HG02678 (cell line): ENCODE measurements at regions not wholly inside any gene's neighbourhood (a gene's known extent, or its start where the extent isn't known, plus 50 kb on each side); places are given as distances from the start of the nearest gene placed in this dataset.
"Not testable (repeated sequence)": the region's sequence is repeated elsewhere in the genome, so short reads cannot be mapped to it uniquely, and the experiment has no call there.

Source experiments
- ATAC-seq: cut with Tn5 transposase; IDR thresholded peaks from one replicate; pipeline ENCODE4 v1.9.1; 2021; ENCODE audit warnings: mild to moderate bottlenecking, moderate library complexity; ENCODE audit not compliant: unreplicated experiment

DNA sequence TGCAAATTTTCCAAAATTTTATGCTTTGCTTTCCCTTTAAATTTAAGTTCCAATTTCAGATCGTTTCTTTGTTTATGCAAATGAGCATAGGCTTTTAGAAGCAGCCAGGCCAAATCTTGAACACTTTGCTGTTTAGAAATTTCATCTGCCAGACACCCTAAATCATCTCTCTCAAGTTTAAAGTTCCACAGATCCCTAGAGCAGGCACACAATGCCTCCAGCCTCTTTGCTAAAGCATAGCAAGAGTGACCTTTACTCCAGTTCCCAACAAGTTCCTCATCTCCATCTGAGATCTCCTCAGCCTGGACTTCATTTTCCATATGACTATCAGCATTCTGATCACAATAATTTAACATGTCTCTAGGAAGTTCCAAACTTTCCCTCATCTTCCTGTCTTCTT is 254.5 kb downstream of the DLL1 start:
- ATAC-seq = not testable (repeated sequence)

DNA sequence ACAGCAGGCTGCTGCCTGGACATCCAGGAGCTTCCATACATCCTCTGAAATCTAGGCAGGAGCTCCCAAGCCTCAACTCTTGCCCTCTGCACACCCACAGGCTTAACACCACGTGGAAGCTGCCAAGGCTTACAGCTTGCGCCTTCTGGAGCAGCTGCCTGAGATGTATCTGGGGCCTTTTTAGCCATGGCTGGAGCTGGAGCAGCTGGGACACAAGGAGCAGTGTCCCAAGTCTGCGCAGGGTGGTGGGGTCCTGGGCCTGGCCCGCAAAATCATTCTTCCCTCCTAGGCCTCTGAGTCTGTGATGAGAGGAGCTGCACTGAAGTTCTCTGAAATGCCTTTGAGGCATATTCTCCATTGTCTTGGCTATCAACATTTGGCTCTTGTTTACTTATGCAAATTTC is 255.0 kb downstream of the DLL1 start:
- no peak for ATAC-seq

DNA sequence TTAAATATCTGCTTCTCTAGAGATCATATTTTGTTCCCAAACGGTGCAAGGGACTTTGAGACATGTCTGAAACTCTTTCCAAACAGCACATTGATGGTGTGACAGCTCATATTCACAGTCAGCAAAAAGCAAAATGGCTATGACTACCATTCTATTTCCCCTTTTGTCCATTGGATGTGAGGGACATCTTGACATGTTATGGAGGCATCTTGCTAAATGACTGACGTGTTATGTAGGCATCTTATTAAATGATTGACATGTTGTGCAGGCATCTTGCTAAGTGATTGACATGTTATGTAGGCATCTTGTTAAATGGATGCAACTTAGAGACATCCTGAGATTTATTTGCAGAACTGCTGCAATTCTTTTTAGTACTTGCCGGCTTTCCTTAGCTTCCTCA is 255.8 kb downstream of the DLL1 start:
- no peak for ATAC-seq

DNA sequence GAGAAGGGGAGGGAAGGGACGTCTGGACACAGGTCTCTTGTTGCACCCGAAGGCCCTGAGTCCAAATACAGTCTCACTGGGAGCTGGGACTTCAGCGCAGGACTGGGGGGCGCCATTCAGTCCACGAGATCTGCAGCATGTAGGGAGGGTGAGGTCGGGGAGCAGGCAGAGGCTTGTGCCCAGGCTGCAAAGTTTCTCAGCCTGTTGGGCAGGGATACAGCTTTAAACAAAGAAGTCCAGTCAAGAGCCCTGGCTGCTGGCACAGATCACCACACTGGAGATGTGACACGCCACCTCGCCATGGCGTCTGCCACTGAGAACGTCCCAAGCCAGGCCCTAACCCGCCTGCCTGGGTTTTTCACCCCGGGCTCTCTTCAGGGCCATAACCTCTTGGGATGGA is 256.6 kb downstream of the DLL1 start:
- ATAC-seq = no peak

DNA sequence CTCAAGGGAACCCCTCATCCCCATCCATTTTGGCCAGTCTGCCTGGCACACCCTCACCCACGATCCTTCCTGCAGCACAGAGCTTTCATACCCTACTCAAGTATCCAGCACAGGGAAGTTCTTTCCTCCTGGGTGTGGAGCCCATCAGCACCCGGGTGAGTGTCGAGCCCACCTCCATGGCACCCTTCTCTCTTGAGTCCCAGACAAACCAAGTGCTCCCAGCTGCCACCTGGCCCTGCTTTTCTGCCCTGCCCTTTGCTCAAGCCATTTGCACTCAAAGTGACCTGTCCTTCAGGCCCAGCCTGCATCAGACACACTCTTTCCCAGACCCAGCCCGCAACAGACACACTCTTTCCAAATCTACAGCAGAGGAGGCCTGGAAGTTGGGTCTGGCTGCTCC is 257.2 kb downstream of the DLL1 start:
- no peak for ATAC-seq

DNA sequence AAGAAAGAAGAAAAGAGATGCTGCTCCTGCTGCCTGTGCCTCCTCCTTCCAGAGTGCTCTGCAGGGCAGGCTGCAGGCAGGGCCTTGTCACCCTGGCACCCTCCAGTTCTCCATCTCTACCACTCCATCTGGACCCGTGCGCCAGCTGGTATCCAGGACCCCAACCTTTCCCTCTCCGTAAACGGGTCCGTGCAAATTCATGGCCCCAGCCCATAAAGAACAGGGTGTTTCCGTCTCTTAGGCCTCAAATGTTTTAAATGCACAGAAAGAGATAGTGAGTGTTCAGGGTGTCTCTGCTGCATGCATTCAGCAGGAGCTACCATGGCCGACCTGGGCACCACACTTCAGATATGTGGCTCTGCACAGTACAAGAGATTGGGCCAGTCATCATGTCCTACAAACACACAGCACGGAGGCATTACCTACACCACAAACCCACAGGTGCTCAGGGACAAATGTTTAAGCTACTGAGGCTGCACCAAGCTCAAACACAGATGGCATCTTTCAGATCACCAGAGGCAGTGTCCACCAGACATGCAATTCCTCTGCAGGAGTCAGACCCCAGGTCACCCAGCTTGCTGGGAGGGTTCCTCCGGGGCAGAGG is 258.1 kb downstream of the DLL1 start:
- no peak for ATAC-seq

DNA sequence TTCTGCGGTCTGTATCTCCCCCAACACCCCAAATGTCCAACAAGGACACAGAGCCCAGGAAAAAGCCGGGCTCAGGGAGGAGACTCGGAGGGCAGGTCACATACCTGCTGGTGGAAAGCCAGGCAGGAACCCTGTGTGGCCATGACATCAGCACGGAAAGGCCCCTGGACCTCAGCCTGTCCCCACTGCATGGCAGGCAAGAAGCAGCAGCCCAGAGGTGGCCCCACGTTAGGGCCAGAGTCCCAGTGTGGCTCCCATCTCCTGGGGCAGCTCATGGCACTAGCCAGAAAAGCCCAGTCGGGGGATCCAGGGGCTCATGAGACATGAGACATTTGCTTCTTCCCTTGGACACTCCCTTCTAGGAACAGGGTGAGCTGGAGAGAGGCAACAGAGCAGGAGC is 258.7 kb downstream of the DLL1 start:
- ATAC-seq = no peak

DNA sequence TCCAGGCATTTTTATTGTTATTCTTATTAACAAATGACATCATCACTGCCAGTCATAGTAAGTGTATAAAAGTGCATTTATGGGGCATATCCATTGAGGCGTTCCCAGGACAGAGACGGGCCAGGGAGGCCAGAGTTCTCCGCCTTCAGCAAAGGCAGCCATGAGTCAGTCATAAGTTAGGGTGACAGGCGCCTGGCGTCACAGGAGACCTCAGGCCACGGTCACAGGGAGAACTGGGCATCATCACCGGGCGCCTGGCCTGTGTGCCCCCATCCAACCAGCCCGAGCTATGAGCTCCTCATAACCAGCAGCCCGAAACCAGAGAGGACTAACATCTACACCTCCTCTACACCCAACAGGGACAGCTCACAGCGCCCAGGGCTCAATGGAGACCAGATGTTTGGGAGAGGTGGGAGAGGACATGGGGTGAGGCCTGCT is 259.2 kb downstream of the DLL1 start:
- no peak for ATAC-seq

DNA sequence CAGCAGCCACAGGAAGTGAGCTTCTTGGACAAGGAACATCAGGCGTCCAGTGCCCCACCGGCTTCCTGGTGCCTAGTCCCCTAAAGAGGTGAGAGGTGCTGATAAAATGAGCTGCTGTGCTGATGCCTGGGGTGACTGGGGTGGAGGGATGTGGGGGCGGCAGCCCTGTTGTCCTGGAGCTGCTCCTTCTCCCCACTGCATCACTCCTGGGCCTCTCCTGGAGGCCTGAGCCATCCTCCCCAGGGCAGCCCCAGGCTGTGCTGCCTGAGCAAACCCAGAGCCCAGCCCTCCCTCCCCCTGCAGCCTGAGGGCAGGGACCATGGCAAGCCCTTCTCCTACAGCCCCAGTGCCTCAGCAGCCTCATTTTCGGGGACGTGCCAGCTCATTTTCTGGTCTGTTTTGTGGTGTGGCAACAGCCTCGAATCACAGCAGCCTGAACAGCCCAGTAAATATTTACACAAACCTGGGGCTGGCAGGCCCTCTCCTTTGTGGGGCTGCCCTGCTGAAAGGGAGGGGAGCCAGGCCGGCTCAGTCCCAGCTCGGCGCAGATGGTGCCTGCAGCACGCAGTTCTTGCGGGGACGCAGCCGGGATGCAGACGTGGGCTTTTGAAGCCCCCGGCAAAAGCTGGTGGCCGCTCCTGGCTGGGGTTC is 259.9 kb downstream of the DLL1 start:
- no peak for ATAC-seq

DNA sequence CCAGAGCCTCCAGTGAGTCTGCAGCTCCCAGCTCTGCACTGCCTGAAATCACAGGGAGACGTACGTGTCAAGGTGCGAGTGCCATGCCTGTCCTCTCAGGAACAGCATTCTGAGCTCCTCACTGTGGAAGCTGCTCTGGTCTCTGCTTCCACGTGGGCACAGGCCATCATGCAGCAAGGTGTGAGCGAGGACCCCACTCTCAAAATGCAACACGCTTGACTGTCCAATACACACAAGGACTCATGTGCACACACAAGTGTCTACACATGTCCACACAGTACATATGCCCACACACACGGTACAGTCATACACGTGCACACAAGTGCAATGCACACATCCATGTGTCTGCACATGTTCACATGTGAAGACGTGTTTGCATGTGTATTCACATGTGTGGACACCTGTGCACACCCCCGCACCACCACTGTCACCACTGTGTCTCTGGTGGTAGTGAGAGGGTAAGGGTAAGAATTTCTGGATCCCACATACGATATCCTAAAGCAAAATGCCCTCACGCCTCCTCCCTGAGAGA is 260.5 kb downstream of the DLL1 start:
- ATAC-seq = no peak

DNA sequence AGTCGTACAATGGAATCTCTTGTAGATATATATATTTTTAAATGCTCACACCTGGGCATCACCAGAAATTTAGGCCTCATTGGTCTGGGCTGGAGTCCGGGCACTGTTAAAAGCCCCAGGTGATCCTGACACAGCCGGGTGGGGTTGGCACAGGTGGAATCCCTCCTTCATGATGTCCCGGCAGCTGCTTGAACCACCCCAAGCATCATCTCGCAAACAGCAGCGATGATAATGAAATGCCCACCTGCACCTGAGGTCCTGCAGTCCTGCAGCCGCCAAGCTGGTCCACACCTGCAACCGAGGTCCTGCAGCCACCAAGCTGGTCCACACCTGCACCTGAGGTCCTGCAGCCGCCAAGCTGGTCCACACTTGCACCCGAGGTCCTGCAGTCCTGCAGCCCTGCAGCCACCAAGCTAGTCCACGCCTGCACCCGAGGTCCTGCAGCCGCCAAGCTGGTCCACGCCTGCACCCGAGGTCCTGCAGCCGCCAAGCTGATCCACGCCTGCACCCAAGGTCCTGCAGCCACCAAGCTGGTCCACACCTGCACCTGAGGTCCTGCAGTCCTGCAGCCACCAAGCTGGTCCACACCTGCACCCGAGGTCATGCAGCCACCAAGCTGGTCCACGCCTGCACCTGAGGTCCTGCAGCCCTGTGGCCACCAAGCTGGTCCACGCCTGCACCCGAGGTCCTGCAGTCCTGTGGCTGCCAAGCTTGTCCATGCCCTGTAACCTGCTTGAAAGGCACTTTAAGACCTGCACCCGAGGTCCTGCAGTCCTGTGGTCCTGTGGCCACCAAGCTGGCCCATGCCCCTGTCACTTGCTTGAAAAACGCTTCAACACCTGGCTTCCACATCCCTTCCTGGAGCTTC is 261.2 kb downstream of the DLL1 start:
- no peak for ATAC-seq

DNA sequence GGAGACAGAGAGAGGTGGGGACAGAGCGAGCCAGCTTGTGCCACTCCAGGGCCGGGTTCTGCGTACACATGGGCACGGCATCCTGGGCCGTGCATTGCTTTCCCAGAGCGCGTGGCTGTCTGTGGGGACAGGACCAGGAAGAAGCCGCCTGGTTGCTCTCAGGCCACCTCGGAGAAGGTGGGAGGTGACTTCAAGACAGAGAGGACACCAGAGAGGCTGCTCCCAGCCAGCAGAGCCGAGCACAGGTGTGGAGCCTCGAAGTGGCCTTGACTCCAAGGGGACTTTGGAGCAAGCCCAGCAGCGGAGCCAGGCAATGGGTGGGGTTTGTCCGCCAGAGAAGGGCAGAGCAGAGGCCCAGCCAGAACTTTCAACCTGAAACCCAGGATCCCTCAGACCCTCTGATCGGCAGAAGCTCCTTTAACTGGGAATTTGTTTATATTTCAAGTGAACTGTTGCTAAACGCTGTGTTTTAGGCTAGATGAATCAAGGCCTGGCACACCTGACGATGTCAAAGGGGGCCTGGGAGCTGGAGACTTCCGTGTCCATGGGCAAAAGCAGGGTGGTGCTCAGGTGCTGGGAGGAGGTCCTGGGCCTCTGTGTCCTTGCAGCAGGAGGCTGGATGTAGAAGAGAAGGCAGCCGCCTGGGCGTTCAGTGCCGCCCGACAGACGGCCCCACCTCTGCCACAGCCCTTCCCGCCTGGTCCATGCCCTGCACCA is 262.1 kb downstream of the DLL1 start:
- no peak for ATAC-seq

DNA sequence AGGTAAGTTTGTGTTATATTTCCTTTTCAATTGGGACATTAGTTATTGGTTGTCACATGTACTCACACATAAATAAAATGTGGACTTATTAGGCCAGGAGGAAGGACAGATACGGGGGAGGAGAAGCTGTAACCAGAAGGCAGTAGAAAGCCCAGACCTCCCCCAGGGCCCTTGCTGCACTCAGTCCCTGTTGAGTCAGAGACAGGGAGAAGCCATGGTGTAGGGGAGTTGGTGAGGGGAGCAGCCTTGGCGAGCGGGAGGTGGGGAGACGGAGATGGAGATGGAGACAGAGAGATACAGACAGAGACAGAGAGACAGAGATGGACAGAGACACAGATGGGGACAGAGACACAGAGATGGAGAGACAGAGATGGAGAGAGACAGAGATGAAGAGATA is 263.2 kb downstream of the DLL1 start:
- no peak for ATAC-seq

DNA sequence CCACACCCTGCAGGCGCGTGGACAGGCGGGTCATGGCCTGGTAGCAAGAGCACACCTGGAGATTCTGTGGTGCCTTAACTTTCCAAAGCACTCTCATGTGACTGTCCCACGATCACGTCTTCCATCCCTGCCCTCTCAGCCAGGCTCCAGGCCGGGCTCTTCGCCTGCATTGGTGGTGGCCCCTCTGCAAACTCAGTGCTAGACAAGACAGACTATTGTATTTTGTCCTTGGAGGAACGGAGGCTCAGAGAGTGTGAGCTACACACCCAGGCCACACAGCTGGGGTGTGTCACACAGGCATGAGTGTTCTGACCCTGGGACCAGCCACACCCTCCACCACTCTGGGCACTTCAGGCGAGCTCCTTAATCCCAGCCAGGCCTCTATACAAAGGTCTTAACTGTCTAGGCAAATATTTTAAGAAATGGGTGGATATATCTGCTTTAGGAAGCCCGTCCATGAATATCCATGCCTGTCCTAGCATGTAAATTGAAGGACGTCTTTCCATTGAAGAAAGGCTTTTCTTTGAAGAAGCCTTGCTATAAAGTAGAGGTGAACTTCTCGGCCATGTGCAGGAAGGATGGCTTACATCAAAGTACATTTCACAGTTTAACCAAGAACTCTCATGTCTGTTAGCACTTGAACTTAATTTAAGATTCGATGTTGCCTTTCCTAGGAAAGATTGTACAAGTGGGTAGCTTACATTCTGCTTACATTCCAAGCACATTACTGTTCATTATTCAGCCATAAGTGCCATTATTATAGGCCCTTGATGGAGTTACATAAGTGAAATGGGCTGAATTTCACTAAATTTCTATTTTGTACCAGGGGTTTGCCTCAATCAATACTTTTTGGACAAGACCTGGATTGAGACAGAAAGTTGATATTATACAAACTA is 263.9 kb downstream of the DLL1 start:
- no peak for ATAC-seq

DNA sequence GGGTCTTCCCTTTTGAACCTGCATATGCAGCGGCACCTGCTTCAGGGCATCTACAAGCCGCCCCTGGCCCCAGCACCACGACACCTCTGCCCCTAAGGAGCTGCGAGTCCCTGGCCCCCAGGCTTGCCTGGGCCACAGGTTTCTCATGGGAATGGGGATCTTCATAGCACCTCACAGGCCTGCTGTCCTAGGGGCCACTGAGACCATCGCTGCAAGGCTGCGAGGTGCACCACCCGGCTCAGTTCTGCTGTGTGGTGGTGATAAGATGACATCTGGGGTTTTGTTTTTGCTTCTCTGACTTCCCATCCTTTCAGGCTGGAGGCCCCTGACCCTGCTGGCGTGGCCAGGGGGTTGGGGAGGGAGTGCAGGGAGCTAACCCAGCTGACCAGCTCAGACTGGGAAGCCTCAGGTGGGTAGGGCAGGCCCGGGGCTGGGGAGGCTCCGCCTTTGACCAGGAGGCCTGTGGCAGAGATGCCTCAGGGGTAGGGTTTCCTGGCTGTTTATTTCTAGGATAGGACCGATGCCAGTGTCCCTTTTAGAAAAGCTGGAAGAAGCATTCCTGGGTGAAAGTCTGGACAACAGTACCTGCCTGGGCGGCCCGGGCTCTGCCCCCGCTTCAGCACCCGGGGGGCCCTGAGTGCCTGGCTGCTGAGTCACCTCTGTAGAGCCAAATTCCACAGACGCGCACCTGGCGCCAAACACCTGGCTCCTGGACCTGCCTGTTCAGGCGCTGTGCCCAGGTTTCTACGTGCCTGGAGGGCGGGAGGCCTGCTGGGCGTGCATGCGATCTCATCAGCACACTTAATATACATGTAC is 264.7 kb downstream of the DLL1 start:
- ATAC-seq = no peak

DNA sequence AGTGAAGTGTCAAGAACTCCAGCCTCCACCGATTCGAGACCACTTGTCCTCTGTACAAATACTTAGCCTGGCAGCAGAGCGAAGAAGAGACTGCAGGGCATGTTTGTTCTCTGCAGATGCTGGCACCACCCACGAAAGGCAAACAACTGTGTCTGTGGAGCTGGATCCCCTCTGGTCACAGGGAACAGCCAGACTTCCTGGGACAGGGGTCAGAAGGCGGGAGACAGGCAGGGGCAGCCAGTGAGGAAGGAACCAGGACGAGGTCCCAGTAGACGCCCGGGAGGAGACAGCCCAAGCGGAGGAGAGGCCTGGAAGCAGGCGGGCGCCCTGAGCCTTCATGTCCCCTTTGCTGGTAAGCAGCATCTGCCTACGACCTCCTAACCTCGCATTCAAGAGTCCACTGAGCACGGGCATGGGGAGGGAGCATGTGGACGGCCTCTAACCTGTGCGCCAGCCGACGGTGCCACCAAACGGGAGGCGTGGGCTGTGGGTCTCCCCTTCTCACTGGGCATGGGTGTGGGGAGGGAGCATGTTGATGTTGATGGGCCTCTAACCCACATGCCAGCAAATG is 265.5 kb downstream of the DLL1 start:
- no peak for ATAC-seq

DNA sequence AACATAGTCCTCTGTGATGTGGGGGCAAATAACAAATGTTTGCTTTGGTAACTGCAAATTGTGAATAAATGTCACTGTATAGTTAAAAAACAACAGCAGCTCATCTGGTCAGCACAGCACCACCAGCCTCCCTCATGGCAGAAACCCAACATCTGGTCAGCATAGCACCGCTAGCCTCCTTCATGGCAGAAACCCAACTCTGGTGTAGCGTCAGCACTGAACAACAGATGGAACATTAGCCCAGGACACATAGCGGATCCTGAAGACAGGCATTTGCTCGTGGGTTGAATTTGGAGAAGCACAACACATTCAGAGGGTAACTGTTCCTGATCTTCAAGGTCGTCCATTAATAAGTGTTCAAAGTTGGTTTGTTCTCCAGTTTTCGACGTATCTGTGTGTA is 265.9 kb downstream of the DLL1 start:
- no peak for ATAC-seq

DNA sequence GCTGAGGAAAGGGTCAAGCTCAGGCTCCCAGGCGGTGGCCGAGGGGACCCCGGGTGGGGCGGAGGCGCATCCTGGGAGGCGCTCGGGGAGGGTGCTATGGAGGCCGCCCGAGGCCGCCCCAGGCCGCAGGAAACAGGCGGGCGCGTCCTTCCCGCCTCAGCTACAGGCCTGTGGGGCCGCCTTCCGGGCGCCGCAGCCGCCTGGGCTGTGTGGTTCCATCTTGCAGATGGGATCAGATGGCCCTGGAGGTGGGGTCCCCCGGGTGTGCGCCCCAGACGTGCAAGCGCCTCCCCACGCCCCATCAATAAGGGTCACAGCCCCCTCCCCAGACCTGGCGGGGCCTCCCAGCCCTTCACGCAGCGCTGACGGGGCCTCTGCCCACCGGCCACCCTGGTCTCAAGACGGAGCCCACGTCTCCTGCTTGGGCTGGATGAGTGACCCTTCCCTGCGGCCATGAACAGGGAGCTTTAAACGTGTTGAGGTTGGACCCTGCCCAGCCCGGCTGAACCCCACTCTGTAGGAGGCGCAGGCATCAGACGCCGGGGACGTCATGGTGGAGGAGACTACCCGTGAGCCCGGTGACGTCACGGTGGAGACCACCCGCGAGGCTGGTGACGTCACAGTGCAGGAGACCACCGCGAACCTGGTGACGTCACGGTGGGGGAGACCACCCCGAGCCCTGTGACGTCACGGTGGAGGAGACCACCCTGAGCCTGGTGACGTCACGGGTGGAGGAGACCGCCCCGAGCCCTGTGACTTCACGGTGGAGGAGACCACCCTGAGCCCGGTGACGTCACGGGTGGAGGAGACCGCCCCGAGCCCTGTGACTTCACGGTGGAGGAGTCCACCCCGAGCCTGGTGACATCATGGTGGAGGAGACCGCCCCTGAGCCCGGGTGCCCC is 267.0 kb downstream of the DLL1 start:
- no peak for ATAC-seq
